Body of pancreas (tissue), 4 donors: ENCODE measurements at regions not wholly inside any gene's neighbourhood (a gene's known extent, or its start where the extent isn't known, plus 50 kb on each side); places are given as distances from the start of the nearest gene placed in this dataset.

Source experiments
- CTCF ChIP-seq, 7 experiments: fragments of 450-650 bp in 4 of 7; fragments of 200-600 bp in 3 of 7; sonication (generic) in 3 of 7; IDR thresholded peaks; one replicate each; pipeline ENCODE4 v1.5.1; 2016 to 2019; ENCODE audit warnings: antibody characterized with exemption in 7 of 7
- POLR2A ChIP-seq, 3 donors: fragments of 450-650 bp; IDR thresholded peaks; one replicate each; pipeline ENCODE4 v1.6.1; 2016; ENCODE audit warnings: antibody characterized with exemption in 3 of 3, mild to moderate bottlenecking in 2 of 3

- TF ChIP-seq CTCF (IDR thresholded peaks at IDR 0.05) (no peak), POLR2A (IDR thresholded peaks at IDR 0.05) (no peak)
Measured at GRCh38 chr2:204225671-204226073, 289.1 kb downstream of the ICOS start.
